ENCODE measurements at regions not wholly inside any gene's neighbourhood (a gene's known extent, or its start where the extent isn't known, plus 50 kb on each side); places are given as distances from the start of the nearest gene placed in this dataset.

- no peak for TF ChIP-seq CTCF (IDR thresholded peaks at IDR 0.05; ENCODE audit: low read depth, low read length)
- TF ChIP-seq POLR2A (IDR thresholded peaks at IDR 0.05; ENCODE audit: extremely low read depth, insufficient read length): no peak
Measured at GRCh38 chr18:41216341-41217003, 738.6 kb upstream of the PIK3C3 start.
